ENCODE measurements at regions not wholly inside any gene's neighbourhood (a gene's known extent, or its start where the extent isn't known, plus 50 kb on each side); places are given as distances from the start of the nearest gene placed in this dataset.

DNA sequence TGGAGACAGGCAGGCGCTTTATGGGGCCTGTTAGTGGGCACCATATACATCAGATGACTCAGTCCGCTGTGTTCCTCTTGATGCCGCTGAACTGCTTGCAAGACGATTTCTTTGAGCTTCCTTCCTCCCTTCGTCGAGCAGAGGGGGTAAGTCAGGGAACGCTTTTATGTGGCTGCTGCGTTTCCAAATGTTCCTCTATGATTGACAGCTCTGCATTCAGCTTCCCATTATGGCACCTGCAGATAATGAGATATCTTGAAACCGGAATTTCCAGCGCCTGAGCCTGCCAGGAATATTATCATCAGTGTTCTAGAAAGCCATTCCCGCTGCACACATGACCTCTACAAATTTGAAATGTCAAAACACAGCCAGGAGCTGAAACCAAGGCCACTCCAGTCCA is 257.0 kb downstream of the TSHZ3 start:
- DNase-seq (ENCODE audit: low spot score): peak; percentile 52

GRCh38 chr19:31089681-31090080 is 259.6 kb downstream of the TSHZ3 start:
- peak; percentile 16 for DNase-seq (ENCODE audit: low spot score)

GRCh38 chr19:31085125-31085524 is 264.1 kb downstream of the TSHZ3 start:
- no peak for DNase-seq (ENCODE audit: low spot score)

DNA sequence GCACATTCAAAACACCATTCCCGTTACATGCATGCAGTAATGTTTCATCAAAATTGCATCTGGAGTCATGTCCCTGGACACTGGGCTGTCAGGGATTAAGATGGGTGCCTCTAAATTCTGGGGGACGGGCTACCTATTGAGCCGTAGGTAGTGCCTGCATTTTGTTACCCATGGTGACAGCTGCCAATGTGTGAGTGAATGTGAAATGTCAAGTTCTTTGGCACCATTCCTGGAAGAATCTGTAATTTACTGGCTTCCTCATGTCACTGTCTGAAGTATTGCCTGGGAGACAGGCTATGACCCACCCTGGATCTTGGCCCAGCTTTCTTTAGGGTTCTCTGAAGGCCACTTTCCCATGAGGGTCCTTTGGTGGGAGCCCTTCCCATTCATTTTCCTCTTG is 266.1 kb downstream of the TSHZ3 start:
- no peak for DNase-seq (ENCODE audit: low spot score)

DNA sequence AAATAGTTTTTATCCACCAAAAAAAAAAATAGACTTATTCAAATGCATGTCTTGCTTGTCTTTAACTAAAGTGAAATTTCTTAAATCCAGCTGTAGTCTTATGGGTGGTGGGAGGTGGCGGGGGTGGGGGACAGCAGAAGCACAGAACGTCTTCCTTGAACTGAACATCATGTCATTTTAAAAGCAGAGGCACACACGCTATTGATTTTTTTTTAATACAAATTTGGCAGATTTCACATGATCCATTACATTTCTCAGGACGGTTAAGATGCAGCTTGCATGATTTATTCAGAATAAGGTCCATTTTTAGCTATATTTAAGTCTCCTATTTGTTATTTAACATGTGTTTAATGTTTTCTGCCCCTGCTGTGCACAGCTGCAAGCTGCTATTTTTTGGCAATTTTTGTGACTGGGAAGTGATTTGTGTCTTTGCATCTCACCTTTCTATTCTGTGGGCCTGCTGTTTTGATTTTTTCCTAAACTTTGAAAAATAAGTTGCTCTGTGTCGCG is 274.0 kb downstream of the TSHZ3 start:
- DNase-seq (ENCODE audit: low spot score): no peak

DNA sequence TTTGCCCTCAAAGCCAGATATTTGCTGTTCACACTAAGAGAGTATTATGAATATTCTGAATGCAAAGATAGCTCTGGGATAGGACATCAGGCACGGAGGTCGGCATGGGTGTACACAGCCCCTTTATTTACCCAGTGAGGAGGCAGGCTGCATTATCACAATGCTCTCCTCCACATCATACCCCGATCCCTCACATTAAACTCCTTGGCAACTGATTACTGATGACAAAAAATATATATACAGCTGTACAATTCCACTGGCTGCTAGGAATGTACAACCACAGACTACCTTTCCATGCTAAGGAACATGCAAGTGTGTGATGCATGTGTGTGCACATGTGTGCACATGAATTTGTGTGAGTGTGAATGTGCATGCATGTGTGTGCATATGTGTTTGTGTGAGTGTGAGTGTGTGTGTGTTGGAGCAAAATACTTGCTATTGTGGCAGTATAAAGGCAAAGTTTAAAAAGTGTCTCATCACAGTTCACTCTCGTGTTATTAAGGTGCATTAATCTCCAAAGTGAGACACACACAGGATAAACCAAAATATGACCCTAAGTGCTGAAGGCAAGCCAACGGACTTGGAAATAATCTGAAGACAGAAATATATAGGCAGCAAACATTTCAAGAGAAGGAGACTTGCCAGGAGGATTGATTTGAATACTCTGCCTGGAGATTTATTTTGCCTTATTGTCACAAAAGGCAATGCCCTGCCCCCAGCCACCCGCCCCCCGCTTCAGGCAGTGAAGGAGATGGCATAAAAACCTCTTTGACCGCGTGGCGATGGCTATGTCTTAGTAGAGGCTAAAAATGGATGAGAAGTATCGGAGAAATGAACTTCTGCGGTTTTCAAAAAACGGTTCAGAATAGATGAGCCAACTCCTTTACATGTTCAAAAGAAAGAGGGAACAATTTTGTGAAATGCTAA is 274.8 kb downstream of the TSHZ3 start:
- no peak for DNase-seq (ENCODE audit: low spot score)

DNA sequence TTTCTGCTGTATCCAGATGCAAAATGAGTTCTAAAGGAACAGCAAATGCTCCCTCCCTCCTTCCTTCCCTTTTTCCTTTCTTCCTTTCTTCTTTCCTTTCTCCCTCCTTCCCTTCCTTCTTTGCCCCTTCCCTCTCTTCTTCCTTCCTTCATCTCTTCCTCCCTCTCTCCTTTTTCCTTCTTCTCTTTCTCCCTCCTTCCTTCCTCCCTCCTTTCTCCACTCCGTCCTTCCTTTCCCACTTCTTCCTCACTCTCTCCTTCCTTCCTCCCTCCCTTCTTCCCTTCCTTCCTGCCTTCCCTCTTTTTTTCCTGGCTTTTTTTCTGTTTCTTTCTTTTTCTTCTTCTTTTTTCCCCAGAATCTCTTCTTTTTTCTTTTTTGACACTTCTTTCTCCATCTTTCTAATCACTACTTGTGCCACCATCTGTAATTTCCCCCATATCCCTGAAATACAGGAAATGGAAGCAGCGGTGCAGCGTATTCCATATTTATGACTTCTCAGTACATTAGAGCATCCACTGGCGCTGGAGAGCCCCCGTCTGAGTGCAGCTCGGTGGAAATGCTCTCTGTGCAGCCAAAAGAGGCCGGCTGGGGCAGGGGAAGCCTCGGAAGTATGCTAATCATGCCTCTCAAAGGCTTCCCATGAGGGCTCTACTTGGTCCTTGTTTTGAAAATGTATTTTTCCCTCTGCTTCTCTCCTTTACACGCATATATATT is 275.6 kb downstream of the TSHZ3 start:
- no peak for DNase-seq (ENCODE audit: low spot score)

DNA sequence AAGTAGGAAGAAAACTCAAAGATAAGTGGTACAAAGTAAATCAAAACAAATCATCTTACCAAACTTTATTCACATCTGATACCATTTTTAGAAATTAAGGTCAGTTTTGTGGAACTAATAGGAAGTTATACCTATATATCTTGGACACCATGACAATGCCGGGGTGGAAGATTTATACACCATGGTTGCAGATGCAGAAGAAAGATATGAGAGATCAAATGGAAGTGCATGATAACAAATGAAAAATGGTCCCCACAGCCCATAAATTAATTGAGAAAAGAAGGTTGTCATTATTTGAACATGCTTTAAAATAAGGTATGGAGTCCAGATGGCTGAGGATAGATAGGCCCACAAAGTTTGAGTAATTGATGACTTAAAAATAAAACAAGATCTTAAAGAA is 276.8 kb downstream of the TSHZ3 start:
- no peak for DNase-seq (ENCODE audit: low spot score)

DNA sequence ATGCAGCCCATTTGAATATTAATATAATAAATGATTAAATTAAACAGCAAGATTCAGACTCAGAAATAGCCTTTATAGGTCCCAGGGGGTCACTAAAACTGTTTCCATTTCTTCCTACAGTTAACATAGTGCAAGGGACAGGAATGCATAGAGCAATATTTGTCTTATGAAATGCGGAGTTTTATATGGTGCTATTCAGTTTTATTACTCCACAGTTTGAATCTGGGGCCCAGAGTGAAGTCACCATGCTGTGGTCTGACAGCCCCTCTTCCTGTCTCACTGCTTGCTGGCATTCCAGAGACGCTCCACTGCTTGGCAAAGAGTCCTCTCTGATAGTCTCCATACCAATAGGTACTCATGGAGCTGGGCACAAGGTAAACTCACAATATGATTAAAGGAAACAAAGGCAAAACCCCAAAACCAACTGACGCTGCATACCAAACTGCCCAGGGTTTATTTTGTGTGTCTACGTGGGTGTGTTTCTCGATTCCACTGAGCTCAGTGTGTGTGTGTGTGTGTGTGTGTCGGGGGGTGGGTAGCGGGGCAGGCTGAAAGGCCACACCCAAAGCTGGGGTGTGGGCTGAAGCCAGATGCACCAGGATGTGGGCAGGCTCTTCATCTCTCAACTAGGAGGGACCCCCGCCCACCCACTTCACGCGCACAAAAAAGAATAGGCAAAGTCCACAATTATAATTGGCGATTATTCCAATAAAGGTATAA is 277.9 kb downstream of the TSHZ3 start:
- no peak for DNase-seq (ENCODE audit: low spot score)

- no peak for DNase-seq (ENCODE audit: low spot score)
Observed at GRCh38 chr19:31070146-31071065, 278.8 kb downstream of the TSHZ3 start.

- no peak for DNase-seq (ENCODE audit: low spot score)
Observed at GRCh38 chr19:31068268-31068667, 281.0 kb downstream of the TSHZ3 start.

DNA sequence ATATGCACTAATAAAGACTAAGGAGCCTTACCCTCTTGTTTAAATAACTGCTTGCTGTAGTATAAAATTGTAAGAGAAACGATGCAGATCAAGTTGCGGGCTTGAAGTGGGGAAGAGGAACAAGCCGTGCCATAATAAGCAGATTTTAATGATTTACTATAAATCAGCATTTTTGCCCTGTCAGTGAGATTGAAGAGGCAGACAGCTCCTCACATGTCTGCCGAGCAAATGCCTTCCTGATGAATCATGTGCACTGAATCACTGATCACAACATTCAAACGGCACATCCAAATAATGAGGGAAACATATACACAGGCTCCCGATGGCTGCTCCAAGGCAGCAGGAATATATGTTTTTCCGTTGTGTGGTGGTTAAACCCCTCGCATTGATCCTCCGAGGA is 282.9 kb downstream of the TSHZ3 start:
- DNase-seq (ENCODE audit: low spot score): no peak

DNA sequence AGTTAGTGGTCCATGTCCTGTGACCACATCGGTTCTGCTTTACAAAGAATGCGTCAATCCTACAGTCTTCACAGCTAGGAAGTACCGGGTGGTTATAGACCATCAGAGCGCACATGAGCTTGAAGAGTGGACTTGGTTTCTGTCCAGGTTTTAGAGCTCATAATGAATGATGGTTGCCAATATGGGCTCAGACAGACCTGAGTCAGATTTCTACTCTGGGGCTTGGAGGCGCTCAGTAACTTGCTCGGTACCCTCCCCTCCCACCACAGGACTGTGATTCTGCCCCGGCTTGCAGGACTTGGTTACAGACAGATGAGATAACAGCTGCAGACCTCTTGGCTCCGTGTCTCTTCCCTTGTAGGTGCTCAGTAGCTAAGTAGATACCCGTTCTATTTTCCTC is 284.7 kb downstream of the TSHZ3 start:
- no peak for DNase-seq (ENCODE audit: low spot score)

GRCh38 chr19:31058676-31059340 is 290.4 kb downstream of the TSHZ3 start:
- DNase-seq (ENCODE audit: low spot score): no peak

DNA sequence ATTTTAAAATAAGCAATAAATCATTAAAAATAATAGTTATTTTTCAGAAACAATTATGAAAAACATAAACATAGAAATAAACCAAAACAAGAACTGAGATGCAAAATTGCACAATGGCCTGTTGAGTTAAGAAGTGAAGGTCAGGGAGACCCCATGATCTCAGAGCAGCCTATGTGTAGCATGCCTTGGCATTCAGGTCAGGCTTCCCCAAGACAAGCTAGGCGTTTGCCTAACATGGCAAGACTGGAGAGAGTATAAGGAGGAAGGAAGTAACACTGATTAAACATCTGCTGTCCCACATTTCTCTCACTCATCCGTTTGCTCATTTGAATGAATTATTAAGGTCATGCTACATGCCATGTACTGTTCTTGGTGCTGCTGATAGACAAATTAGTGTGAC is 291.8 kb downstream of the TSHZ3 start:
- DNase-seq (ENCODE audit: low spot score): no peak

GRCh38 chr19:31055454-31055853 is 293.8 kb downstream of the TSHZ3 start:
- no peak for DNase-seq (ENCODE audit: low spot score)

DNA sequence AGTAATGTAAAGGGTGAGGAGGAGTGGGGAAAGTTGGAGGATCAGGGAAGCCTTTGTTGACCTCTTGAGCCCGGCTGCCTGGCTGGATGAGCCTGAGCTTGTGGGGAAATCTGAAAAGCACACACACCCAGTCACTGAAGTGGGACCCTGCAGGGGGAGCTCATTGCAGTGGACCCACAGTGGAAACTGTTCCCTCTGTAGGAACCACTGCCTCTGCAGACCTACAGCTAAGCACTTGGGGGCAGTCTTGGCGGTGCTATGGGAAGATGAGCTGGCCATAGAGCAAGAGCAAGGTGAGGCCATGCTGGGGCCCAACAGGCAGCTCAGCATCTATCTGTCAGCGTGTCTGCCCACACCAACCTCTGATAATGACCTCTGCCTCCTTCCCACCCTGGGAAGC is 294.8 kb downstream of the TSHZ3 start:
- peak; percentile 7 for DNase-seq (ENCODE audit: low spot score)

- DNase-seq (ENCODE audit: low spot score): no peak
Observed at GRCh38 chr19:31049431-31049830, 299.8 kb downstream of the TSHZ3 start.

- no peak for DNase-seq (ENCODE audit: low spot score)
Observed at GRCh38 chr19:31046024-31046423, 303.2 kb downstream of the TSHZ3 start.

- DNase-seq (ENCODE audit: low spot score): no peak
Observed at GRCh38 chr19:31041461-31041860, 307.8 kb downstream of the TSHZ3 start.

- DNase-seq (ENCODE audit: low spot score): no peak
Observed at GRCh38 chr19:31039151-31039550, 310.1 kb downstream of the TSHZ3 start.
